Fibroblast of lung (primary cell): ENCODE measurements at regions not wholly inside any gene's neighbourhood (a gene's known extent, or its start where the extent isn't known, plus 50 kb on each side); places are given as distances from the start of the nearest gene placed in this dataset.

ENCODE experiments used
- DNase-seq, 2 donors: peaks; one replicate each; pipeline versions ENCODE4 v3.0.0 to v3.0.0-alpha.2; 2010; ENCODE audit warnings: low read depth in 2 of 2
- H2AFZ ChIP-seq: 2 replicates; pipeline ENCODE4 v1.5.1; 2012; ENCODE audit warnings: low read length, control low read depth, inconsistent platforms
- H3K27ac ChIP-seq: 2 replicates; pipeline ENCODE4 v1.5.1; 2011; ENCODE audit warnings: low read length, control low read depth; ENCODE audit not compliant: insufficient read depth
- H3K27me3 ChIP-seq: 2 replicates; pipeline ENCODE4 v1.5.1; 2011; ENCODE audit warnings: mild to moderate bottlenecking, low read length; ENCODE audit not compliant: control insufficient read depth, insufficient read depth
- H3K36me3 ChIP-seq: 2 replicates; pipeline ENCODE4 v1.5.1; 2011; ENCODE audit warnings: low read length; ENCODE audit not compliant: control insufficient read depth, insufficient read depth
- H3K4me1 ChIP-seq: 2 replicates; pipeline ENCODE4 v1.5.1; 2011; ENCODE audit warnings: low read length; ENCODE audit not compliant: control insufficient read depth, insufficient read depth; ENCODE audit errors: extremely low read depth
- H3K4me2 ChIP-seq: 2 replicates; pipeline ENCODE4 v1.5.1; 2011; ENCODE audit warnings: low read length, control low read depth; ENCODE audit not compliant: insufficient read depth; ENCODE audit errors: extremely low read depth
- H3K4me3 ChIP-seq, 4 experiments: fragments of 200-600 bp in 1 of 4; sonication (generic) in 1 of 4; replicated peaks in 1 of 4; 2 replicates each; pipeline ENCODE4 v1.5.1; 2011 to 2016; ENCODE audit warnings: low read length in 4 of 4, low read depth in 3 of 4, mild to moderate bottlenecking in 3 of 4, control low read depth in 2 of 4, inconsistent platforms in 1 of 4, mixed read lengths in 1 of 4; ENCODE audit not compliant: insufficient read depth in 1 of 4; ENCODE audit errors: control extremely low read depth in 1 of 4
- H3K79me2 ChIP-seq: 2 replicates; pipeline ENCODE4 v1.5.1; 2012; ENCODE audit warnings: mild to moderate bottlenecking, low read length, inconsistent platforms; ENCODE audit not compliant: control insufficient read depth, insufficient read depth
- H3K9ac ChIP-seq: 2 replicates; pipeline ENCODE4 v1.5.1; 2011; ENCODE audit warnings: mild to moderate bottlenecking, low read length, control low read depth; ENCODE audit not compliant: insufficient read depth
- H3K9me3 ChIP-seq: 2 replicates; pipeline ENCODE4 v1.5.1; 2012; ENCODE audit warnings: low read depth, low read length; ENCODE audit not compliant: control insufficient read depth, insufficient read depth
- H4K20me1 ChIP-seq: 2 replicates; pipeline ENCODE4 v1.5.1; 2011; ENCODE audit warnings: low read length; ENCODE audit not compliant: control insufficient read depth, insufficient read depth; ENCODE audit errors: extremely low read depth
- CTCF ChIP-seq, 2 donors: IDR thresholded peaks in 1 of 2; conservative IDR thresholded peaks in 1 of 2; 1 replicate in 1 of 2; 2 replicates in 1 of 2; pipeline ENCODE4 v1.5.1; 2011 to 2012; ENCODE audit warnings: low read length in 2 of 2, control low read depth in 1 of 2, inconsistent platforms in 1 of 2, low read depth in 1 of 2, mild to moderate bottlenecking in 1 of 2
- EZH2 ChIP-seq: IDR thresholded peaks from 2 replicates; pipeline ENCODE4 v1.5.1; 2012; ENCODE audit warnings: low read length, control low read depth, mild to moderate bottlenecking; ENCODE audit errors: missing control alignments

- Histone ChIP-seq H2AFZ (no peak overlapping the region), H4K20me1 (no peaks in the 10 kb centered on the region), H3K9me3 (no peaks in the 10 kb centered on the region), H3K4me3 (no peak overlapping the region), H3K4me2 (no peak overlapping the region), H3K4me1 (no peaks in the 10 kb centered on the region), H3K27ac (no peak overlapping the region), H3K36me3 (no peaks in the 10 kb centered on the region), H3K9ac (no peak overlapping the region), H3K27me3 (no peaks in the 10 kb centered on the region), H3K79me2 (no peaks in the 10 kb centered on the region)
- DNase-seq: no peak
- TF ChIP-seq CTCF (conservative IDR thresholded peaks at IDR 0.05 in 1 of 2, IDR thresholded peaks at IDR 0.05 in 1 of 2; ENCODE audit: low read depth in 1 of 2, low read length in 2 of 2) (no peak), EZH2 (no peak)
Observed at GRCh38 chr7:51589111-51589510, 272.5 kb upstream of the COBL start.

- Histone ChIP-seq H3K27me3 (no peaks in the 10 kb centered on the region), H2AFZ (no peak overlapping the region), H3K4me3 (no peak overlapping the region), H3K4me1 (no peaks in the 10 kb centered on the region), H4K20me1 (no peaks in the 10 kb centered on the region), H3K4me2 (no peak overlapping the region), H3K36me3 (no peaks in the 10 kb centered on the region), H3K27ac (no peak overlapping the region), H3K79me2 (no peaks in the 10 kb centered on the region), H3K9ac (no peak overlapping the region), H3K9me3 (no peaks in the 10 kb centered on the region)
- TF ChIP-seq CTCF (conservative IDR thresholded peaks at IDR 0.05 in 1 of 2, IDR thresholded peaks at IDR 0.05 in 1 of 2; ENCODE audit: low read depth in 1 of 2, low read length in 2 of 2) (no peak), EZH2 (no peak)
- no peak for DNase-seq
Observed at GRCh38 chr7:51587604-51588003, 271.0 kb upstream of the COBL start.

- Histone ChIP-seq H3K4me1 (no peaks in the 10 kb centered on the region), H3K27me3 (no peaks in the 10 kb centered on the region), H3K4me2 (no peak overlapping the region), H3K79me2 (no peaks in the 10 kb centered on the region), H3K9me3 (no peaks in the 10 kb centered on the region), H3K27ac (no peak overlapping the region), H2AFZ (no peak overlapping the region), H4K20me1 (no peaks in the 10 kb centered on the region), H3K4me3 (no peak overlapping the region), H3K36me3 (no peaks in the 10 kb centered on the region), H3K9ac (no peak overlapping the region)
- TF ChIP-seq EZH2 (no peak), CTCF (conservative IDR thresholded peaks at IDR 0.05 in 1 of 2, IDR thresholded peaks at IDR 0.05 in 1 of 2; ENCODE audit: low read depth in 1 of 2, low read length in 2 of 2) (no peak)
- DNase-seq: no peak
Observed at GRCh38 chr7:51577390-51577789, 260.8 kb upstream of the COBL start.
